Thoracic aorta (tissue), 2 donors: ENCODE measurements at regions not wholly inside any gene's neighbourhood (a gene's known extent, or its start where the extent isn't known, plus 50 kb on each side); places are given as distances from the start of the nearest gene placed in this dataset.

Experiments used
- ATAC-seq: fragments of 150-250 bp; one replicate; pipeline ENCODE4 v1.8.0; 2017; ENCODE audit warnings: low read depth; ENCODE audit not compliant: insufficient number of reproducible peaks, low FRiP score
- DNase-seq: peaks from one replicate; pipeline ENCODE4 v3.0.0-alpha.2; 2020; ENCODE audit warnings: low spot score
- H3K27ac ChIP-seq, 2 donors: fragments of 200-600 bp; sonication (generic); 1 replicate in 1 of 2; 2 replicates in 1 of 2; pipeline ENCODE4 v1.5.1; 2016; ENCODE audit warnings: mild to moderate bottlenecking in 2 of 2, moderate library complexity in 2 of 2
- H3K27me3 ChIP-seq: fragments of 200-600 bp; sonication (generic); replicated peaks from 2 replicates; pipeline ENCODE4 v1.6.0; 2016; ENCODE audit warnings: mild to moderate bottlenecking; ENCODE audit not compliant: insufficient read depth
- H3K36me3 ChIP-seq: fragments of 200-600 bp; sonication (generic); one replicate; pipeline ENCODE4 v1.5.1; 2016
- H3K4me1 ChIP-seq, 2 donors: fragments of 200-600 bp; sonication (generic); 1 replicate in 1 of 2; 2 replicates in 1 of 2; pipeline versions ENCODE4 v1.5.1 to v1.6.0; 2016; ENCODE audit warnings: low read depth in 2 of 2, mild to moderate bottlenecking in 1 of 2; ENCODE audit not compliant: control insufficient read depth in 1 of 2
- H3K4me3 ChIP-seq: fragments of 200-600 bp; sonication (generic); 2 replicates; pipeline ENCODE4 v1.5.1; 2016; ENCODE audit warnings: mild to moderate bottlenecking
- H3K9me3 ChIP-seq: fragments of 200-600 bp; sonication (generic); 2 replicates; pipeline ENCODE4 v1.5.1; 2016
- CTCF ChIP-seq: fragments of 200-600 bp; sonication (generic); IDR thresholded peaks from one replicate; pipeline ENCODE4 v1.5.1; 2019; ENCODE audit warnings: antibody characterized with exemption

- Histone ChIP-seq H3K4me3 (no peak overlapping the region), H3K36me3 (no peaks in the 10 kb centered on the region), H3K9me3 (no peaks in the 10 kb centered on the region), H3K27me3 (no peaks in the 10 kb centered on the region), H3K4me1 (peaks cover 12 to 29% of the 10 kb centered on the region in 2 donors), H3K27ac (no peak overlapping the region)
- ATAC-seq (no peak), DNase-seq (no peak)
- no peak for TF ChIP-seq CTCF
Measured at GRCh38 chr6:14458669-14459266, 341.2 kb downstream of the CD83 start.

- Histone ChIP-seq H3K27me3 (no peaks in the 10 kb centered on the region), H3K4me1 (peaks cover 12 to 26% of the 10 kb centered on the region in 2 donors), H3K4me3 (no peak overlapping the region), H3K9me3 (no peaks in the 10 kb centered on the region), H3K36me3 (no peaks in the 10 kb centered on the region), H3K27ac (no peak overlapping the region)
- DNase-seq (no peak), ATAC-seq (no peak)
- no peak for TF ChIP-seq CTCF
Measured at GRCh38 chr6:14459315-14459714, 341.7 kb downstream of the CD83 start.

- TF ChIP-seq CTCF, result no peak
- H3K27ac ChIP-seq, result no peak overlapping the region
- ATAC-seq (no peak), DNase-seq (no peak)
- no peak overlapping the region for H3K4me3 ChIP-seq
- no peaks in the 10 kb centered on the region for H3K9me3 ChIP-seq
- H3K36me3 ChIP-seq, result no peaks in the 10 kb centered on the region
- peaks cover 8 to 14% of the 10 kb centered on the region in 2 donors for H3K4me1 ChIP-seq
- H3K27me3 ChIP-seq, result no peaks in the 10 kb centered on the region
Measured at GRCh38 chr6:14460556-14460955, 343.0 kb downstream of the CD83 start.

DNA sequence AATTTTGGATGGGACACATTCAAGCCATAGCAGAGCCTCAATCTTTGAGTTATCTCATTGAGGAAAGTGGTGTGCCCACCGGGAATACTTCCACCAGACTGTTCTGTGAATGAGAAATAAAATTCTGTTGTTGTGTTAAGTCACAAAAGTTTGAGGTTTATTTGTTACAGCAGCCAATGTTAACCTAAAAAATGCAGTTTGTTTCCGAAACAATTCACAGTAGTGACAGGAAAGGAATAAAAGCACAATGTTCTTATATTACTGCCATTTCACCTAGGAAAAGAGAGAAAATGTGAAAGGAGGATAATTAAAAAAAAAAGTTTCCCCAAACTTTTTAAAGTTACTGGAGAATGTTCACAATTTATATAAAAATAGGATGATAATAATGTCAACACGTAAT, 344.6 kb downstream of the CD83 start:
- no peaks in the 10 kb centered on the region for H3K4me1 ChIP-seq
- H3K27me3 ChIP-seq, result no peaks in the 10 kb centered on the region
- H3K9me3 ChIP-seq, result no peaks in the 10 kb centered on the region
- DNase-seq (no peak), ATAC-seq (no peak)
- no peak for TF ChIP-seq CTCF
- H3K27ac ChIP-seq, result no peak overlapping the region
- H3K4me3 ChIP-seq, result no peak overlapping the region
- H3K36me3 ChIP-seq, result no peaks in the 10 kb centered on the region

- no peak for TF ChIP-seq CTCF
- Histone ChIP-seq H3K4me3 (no peak overlapping the region), H3K4me1 (no peaks in the 10 kb centered on the region), H3K9me3 (no peaks in the 10 kb centered on the region), H3K27me3 (no peaks in the 10 kb centered on the region), H3K36me3 (no peaks in the 10 kb centered on the region), H3K27ac (no peak overlapping the region)
- ATAC-seq, result no peak
- no peak for DNase-seq
Measured at GRCh38 chr6:14462566-14462965, 345.0 kb downstream of the CD83 start.
